A549 (cell line): ENCODE measurements at regions not wholly inside any gene's neighbourhood (a gene's known extent, or its start where the extent isn't known, plus 50 kb on each side); places are given as distances from the start of the nearest gene placed in this dataset.

Experiments used
- ATAC-seq, 2 experiments: fragments of 200-7000 bp in 1 of 2; fragments of >200 bp in 1 of 2; cut with Nextera tagmentation in 1 of 2; cut with Tn5 transposase in 1 of 2; 3 replicates each; pipeline versions ENCODE4 v1.8.0 to v1.9.1; 2018 to 2020; ENCODE audit warnings: mild to moderate bottlenecking in 1 of 2, moderate library complexity in 1 of 2
- CTCF ChIA-PET: fragments of 300-600 bp; sonication (Branson Sonifier 250); formaldehyde crosslinking; extraction: SDS; loops from one replicate; lab custom pipeline; 2021; ENCODE audit warnings: antibody characterized with exemption, inconsistent platforms; lab: Yijun Ruan, JAX
- POLR2A ChIA-PET: fragments of 350-600 bp; formaldehyde crosslinking; extraction: SDS; loops from one replicate; lab custom pipeline; 2021; ENCODE audit warnings: antibody characterized with exemption, inconsistent platforms; lab: Yijun Ruan, JAX
- DNase-seq, 2 experiments: peaks; one replicate each; pipeline versions ENCODE4 v3.0.0 to v3.0.0-alpha.2; 2011 to 2016; ENCODE audit warnings: low read depth in 1 of 2, low spot score in 1 of 2
- FAIRE-seq: peaks from 2 replicates; lab custom pipeline; 2011; peaks lifted over from hg19 to GRCh38; lab: Jason Lieb, UNC
- H3K27ac ChIP-seq, 2 experiments: fragments of >200 bp; sonication (Bioruptor Twin); formaldehyde crosslinking; 3 replicates each; pipeline ENCODE4 v1.5.1; 2016 to 2017
- H3K4me1 ChIP-seq: fragments of >200 bp; sonication (Bioruptor Twin); formaldehyde crosslinking; 3 replicates; pipeline ENCODE4 v1.6.1; 2016
- H3K4me2 ChIP-seq: fragments of >200 bp; sonication (Bioruptor Twin); formaldehyde crosslinking; 3 replicates; pipeline ENCODE4 v1.6.1; 2016
- H3K4me3 ChIP-seq: fragments of >200 bp; sonication (Bioruptor Twin); formaldehyde crosslinking; 3 replicates; pipeline ENCODE4 v1.5.1; 2016
- H3K9me3 ChIP-seq: fragments of >200 bp; sonication (Bioruptor Twin); formaldehyde crosslinking; 3 replicates; pipeline ENCODE4 v1.6.1; 2016
- BCL3 ChIP-seq: fragments of >200 bp; sonication (Bioruptor Twin); formaldehyde crosslinking; IDR thresholded peaks from 3 replicates; pipeline ENCODE4 v1.6.1; 2016
- CBX2 ChIP-seq: fragments of 200-600 bp; sonication (generic); IDR thresholded peaks from 2 replicates; pipeline ENCODE4 v1.6.1; 2016; ENCODE audit warnings: low read depth, mild to moderate bottlenecking, borderline replicate concordance
- CHD4 ChIP-seq: fragments of 200-600 bp; sonication (generic); IDR thresholded peaks from 2 replicates; pipeline ENCODE4 v1.6.1; 2016; ENCODE audit warnings: antibody characterized with exemption, mild to moderate bottlenecking, borderline replicate concordance
- CTCF ChIP-seq: fragments of >200 bp; sonication (Bioruptor Twin); formaldehyde crosslinking; IDR thresholded peaks from 3 replicates; pipeline ENCODE4 v1.5.1; 2016
- EHMT2 ChIP-seq: fragments of 200-600 bp; sonication (generic); IDR thresholded peaks from 2 replicates; pipeline ENCODE4 v1.6.1; 2016; ENCODE audit warnings: antibody characterized with exemption, low read depth, mild to moderate bottlenecking, moderate library complexity
- ELK1 ChIP-seq: fragments of 150-350 bp; IDR thresholded peaks from 2 replicates; pipeline ENCODE4 v1.6.1; 2014; ENCODE audit warnings: low read depth, mild to moderate bottlenecking, low read length
- FOSL2 ChIP-seq, 2 experiments: fragments of 450-650 bp in 1 of 2; fragments of >200 bp in 1 of 2; sonication (Bioruptor Twin) in 1 of 2; formaldehyde crosslinking; IDR thresholded peaks; 2 replicates each; pipeline versions ENCODE4 v1.5.0 to v1.6.1; 2016 to 2020; ENCODE audit warnings: mild to moderate bottlenecking in 1 of 2, moderate library complexity in 1 of 2
- HES2 ChIP-seq: fragments of >200 bp; sonication (Bioruptor Twin); formaldehyde crosslinking; IDR thresholded peaks from 2 replicates; pipeline ENCODE4 v1.6.1; 2016
- HEYL ChIP-seq: fragments of 250-450 bp; sonication (Bioruptor Pico); IDR thresholded peaks from 2 replicates; pipeline ENCODE4 v1.8.0; 2021; ENCODE audit warnings: mild to moderate bottlenecking, moderate library complexity
- JUN ChIP-seq, 2 experiments: fragments of >200 bp; sonication (Bioruptor Twin); formaldehyde crosslinking; IDR thresholded peaks; 2 replicates in 1 of 2; 3 replicates in 1 of 2; pipeline ENCODE4 v1.6.1; 2016 to 2017
- JUNB ChIP-seq: fragments of >200 bp; sonication (Bioruptor Twin); formaldehyde crosslinking; IDR thresholded peaks from 2 replicates; pipeline ENCODE4 v1.6.1; 2016
- KDM1A ChIP-seq: fragments of 200-600 bp; sonication (generic); IDR thresholded peaks from 2 replicates; pipeline ENCODE4 v1.6.1; 2016; ENCODE audit warnings: low read depth, mild to moderate bottlenecking
- MAFK ChIP-seq: fragments of 450-650 bp; IDR thresholded peaks from 2 replicates; pipeline ENCODE4 v1.6.1; 2014; ENCODE audit not compliant: partially characterized antibody
- PHF8 ChIP-seq: fragments of 200-600 bp; sonication (generic); IDR thresholded peaks from 2 replicates; pipeline ENCODE4 v1.6.1; 2016; ENCODE audit warnings: low read depth, mild to moderate bottlenecking, antibody characterized with exemption, moderate library complexity, borderline replicate concordance
- RARB ChIP-seq: fragments of 250-450 bp; sonication (Bioruptor Pico); IDR thresholded peaks from 2 replicates; pipeline ENCODE4 v1.8.0; 2021; ENCODE audit warnings: mild to moderate bottlenecking, moderate library complexity
- RCOR1 ChIP-seq: fragments of 150-350 bp; IDR thresholded peaks from 2 replicates; pipeline ENCODE4 v1.6.1; 2014; ENCODE audit warnings: antibody characterized with exemption, low read length, low read depth
- REST ChIP-seq: fragments of 200-600 bp; sonication (generic); IDR thresholded peaks from 2 replicates; pipeline ENCODE4 v1.6.1; 2016; ENCODE audit warnings: antibody characterized with exemption, mild to moderate bottlenecking, moderate library complexity
- SMC3 ChIP-seq: fragments of >200 bp; sonication (Bioruptor Twin); formaldehyde crosslinking; IDR thresholded peaks from 3 replicates; pipeline ENCODE4 v1.6.1; 2018; ENCODE audit warnings: inconsistent platforms
- SREBF2 ChIP-seq: fragments of 450-650 bp; IDR thresholded peaks from 2 replicates; pipeline ENCODE4 v1.6.1; 2014; ENCODE audit warnings: mild to moderate bottlenecking, moderate library complexity
- TFCP2L1 ChIP-seq: fragments of 250-450 bp; sonication (Bioruptor Pico); IDR thresholded peaks from 2 replicates; pipeline ENCODE4 v1.5.0; 2021; ENCODE audit warnings: mild to moderate bottlenecking
- ZNF302 ChIP-seq: fragments of 250-450 bp; sonication (Bioruptor Pico); IDR thresholded peaks from 2 replicates; pipeline ENCODE4 v1.9.0; 2021; ENCODE audit warnings: inconsistent platforms, mild to moderate bottlenecking, moderate library complexity
- WGBS: methylation state at CpG from one replicate; pipeline ENCODE4 v1.1.6; 2017; ENCODE audit errors: missing lambda C conversion rate; 5-methylcytosine and 5-hydroxymethylcytosine counted together

GRCh38 chr13:40102360-40102727, 446.9 kb downstream of the COG6 start:
- ATAC-seq = no peak
- no peak overlapping the region for H3K4me2 ChIP-seq
- CTCF ChIA-PET = no interaction called here
- POLR2A ChIA-PET = no interaction called here
- FAIRE-seq = no peak
- peaks cover 7% of the 10 kb centered on the region; the same call in 1 of the 3 replicates for H3K9me3 ChIP-seq
- peak overlapping the region; percentile 15 to 72; a peak in 4 of 6 replicates for H3K27ac ChIP-seq
- no peak for TF ChIP-seq SMC3
- no peak for TF ChIP-seq CBX2
- no peak for TF ChIP-seq SREBF2
- no peak for TF ChIP-seq JUNB
- 84% methylated on average over 3 of the region's 3 CpGs for WGBS
- H3K4me1 ChIP-seq = peaks cover 10% of the 10 kb centered on the region; the same call in 1 of the 3 replicates
- no peak for DNase-seq
- no peak overlapping the region for H3K4me3 ChIP-seq

- FAIRE-seq = no peak
- Histone ChIP-seq H3K9me3 (peaks cover 7% of the 10 kb centered on the region; the same call in 1 of the 3 replicates), H3K27ac (peak overlapping the region; percentile 44 to 72; a peak in 4 of 6 replicates), H3K4me2 (peak overlapping the region; percentile 7; the same call in 1 of the 3 replicates), H3K4me3 (no peak overlapping the region), H3K4me1 (peaks cover 10% of the 10 kb centered on the region; the same call in 1 of the 3 replicates)
- TF ChIP-seq PHF8 = no peak
- TF ChIP-seq FOSL2 (IDR thresholded peaks at IDR 0.05) = no peak
- TF ChIP-seq FOSL2 (CRISPR knock-in tag; IDR thresholded peaks at IDR 0.05) = peak; percentile 18; the same call in 1 of the 2 replicates
- no peak for TF ChIP-seq ZNF302 (CRISPR knock-in tag)
- ATAC-seq = peak; percentile 85 to 86
- POLR2A ChIA-PET = no interaction called here
- CTCF ChIA-PET = no interaction called here
- 100% methylated on average over 1 of the region's 9 CpGs for WGBS
- peak; percentile 5 to 59 for DNase-seq
Observed at GRCh38 chr13:40102854-40103253, 447.4 kb downstream of the COG6 start.

- WGBS = 77% methylated on average over 4 of the region's 4 CpGs
- H3K4me3 ChIP-seq = no peak overlapping the region
- no peak overlapping the region for H3K27ac ChIP-seq
- ChIA-PET POLR2A (no interaction called here), CTCF (no interaction called here)
- no peak for TF ChIP-seq BCL3
- TF ChIP-seq HES2 = no peak
- no peak for TF ChIP-seq CHD4
- no peak for TF ChIP-seq JUN (IDR thresholded peaks at IDR 0.05)
- no peak for TF ChIP-seq JUNB
- TF ChIP-seq TFCP2L1 (CRISPR knock-in tag) = no peak
- no peak for TF ChIP-seq HEYL
- TF ChIP-seq RCOR1 = no peak
- TF ChIP-seq ELK1 = no peak
- TF ChIP-seq SMC3 = no peak
- TF ChIP-seq REST = no peak
- TF ChIP-seq MAFK = no peak
- TF ChIP-seq CTCF = no peak
- TF ChIP-seq KDM1A = no peak
- TF ChIP-seq RARB = no peak
- no peak for TF ChIP-seq SREBF2
- no peak for TF ChIP-seq CBX2
- no peak for TF ChIP-seq EHMT2
- peaks cover 7% of the 10 kb centered on the region; the same call in 1 of the 3 replicates for H3K9me3 ChIP-seq
- ATAC-seq = no peak
- no peak overlapping the region for H3K4me2 ChIP-seq
- H3K4me1 ChIP-seq = peaks cover 13% of the 10 kb centered on the region
- FAIRE-seq = no peak
- DNase-seq = no peak
Observed at GRCh38 chr13:40103864-40104263, 448.4 kb downstream of the COG6 start.
